SK-N-SH (cell line): ENCODE measurements at regions not wholly inside any gene's neighbourhood (a gene's known extent, or its start where the extent isn't known, plus 50 kb on each side); places are given as distances from the start of the nearest gene placed in this dataset.

ENCODE experiments used
- CTCF ChIA-PET: fragments of 300-600, 350-600 bp; formaldehyde crosslinking; extraction: SDS; loops from one replicate; lab custom pipeline; 2021; lab: Yijun Ruan, JAX
- POLR2A ChIA-PET: fragments of 350-600 bp; sonication (Branson Sonifier 250); formaldehyde crosslinking; extraction: SDS; loops from one replicate; lab custom pipeline; 2020; ENCODE audit warnings: antibody characterized with exemption, inconsistent platforms; lab: Yijun Ruan, JAX
- DNase-seq: peaks from one replicate; pipeline ENCODE4 v3.0.0; 2012
- H2AFZ ChIP-seq: fragments of 200-600 bp; sonication (generic); 2 replicates; pipeline ENCODE4 v1.8.1; 2016; ENCODE audit warnings: antibody characterized with exemption, mild to moderate bottlenecking, low read depth
- H3F3A ChIP-seq: fragments of 200-600 bp; sonication (generic); replicated peaks from 2 replicates; pipeline ENCODE3; 2016; ENCODE audit warnings: antibody characterized with exemption, mild to moderate bottlenecking; ENCODE audit not compliant: insufficient read depth
- H3K27ac ChIP-seq, 2 experiments: fragments of 200-500 bp in 1 of 2; fragments of 200-600 bp in 1 of 2; sonication (Bioruptor generic) in 1 of 2; sonication (generic), shearing (Covaris generic) in 1 of 2; 2 replicates each; pipeline versions ENCODE4 v1.5.1 to v1.6.1; 2014 to 2016; ENCODE audit warnings: low read depth in 2 of 2, inconsistent platforms in 1 of 2, low read length in 1 of 2, mild to moderate bottlenecking in 1 of 2, mixed read lengths in 1 of 2
- H3K27me3 ChIP-seq: fragments of 200-600 bp; sonication (generic), shearing (Covaris generic); 2 replicates; pipeline ENCODE4 v1.6.1; 2016; ENCODE audit warnings: mixed run types; ENCODE audit not compliant: insufficient read depth
- H3K36me3 ChIP-seq, 2 experiments: fragments of 200-500 bp in 1 of 2; fragments of 200-600 bp in 1 of 2; sonication (Bioruptor generic) in 1 of 2; sonication (generic) in 1 of 2; replicated peaks in 1 of 2; 2 replicates each; pipeline versions ENCODE3 to v1.5.1; 2014 to 2016; ENCODE audit warnings: low read length in 1 of 2, mild to moderate bottlenecking in 1 of 2; ENCODE audit not compliant: insufficient read depth in 2 of 2, control insufficient read depth in 1 of 2
- H3K4me1 ChIP-seq, 2 experiments: fragments of 200-500 bp in 1 of 2; fragments of 200-600 bp in 1 of 2; sonication (Bioruptor generic) in 1 of 2; sonication (generic), shearing (Covaris generic) in 1 of 2; 2 replicates each; pipeline versions ENCODE4 v1.5.1 to v1.6.1; 2014 to 2016; ENCODE audit warnings: low read depth in 1 of 2, low read length in 1 of 2, mixed run types in 1 of 2; ENCODE audit not compliant: insufficient read depth in 2 of 2, control insufficient read depth in 1 of 2
- H3K4me2 ChIP-seq: fragments of 200-600 bp; sonication (generic), shearing (Covaris generic); 2 replicates; pipeline ENCODE4 v1.6.1; 2017; ENCODE audit warnings: mixed run types
- H3K4me3 ChIP-seq, 2 experiments: fragments of 200-500 bp in 1 of 2; fragments of 200-600 bp in 1 of 2; sonication (Bioruptor generic) in 1 of 2; sonication (generic), shearing (Covaris generic) in 1 of 2; 2 replicates each; pipeline versions ENCODE4 v1.5.1 to v1.8.1; 2014 to 2016; ENCODE audit warnings: low read depth in 2 of 2, inconsistent platforms in 1 of 2, low read length in 1 of 2, mild to moderate bottlenecking in 1 of 2, mixed read lengths in 1 of 2, moderate library complexity in 1 of 2
- H3K79me2 ChIP-seq: fragments of 200-600 bp; sonication (generic); 2 replicates; pipeline ENCODE4 v1.8.1; 2017; ENCODE audit warnings: mild to moderate bottlenecking; ENCODE audit not compliant: insufficient read depth
- H3K9ac ChIP-seq: fragments of 200-600 bp; sonication (generic); 2 replicates; pipeline ENCODE4 v1.6.1; 2017; ENCODE audit warnings: mixed run types
- H3K9me2 ChIP-seq: fragments of 200-600 bp; sonication (generic); 2 replicates; pipeline ENCODE4 v1.6.1; 2017; ENCODE audit warnings: mixed run types
- H3K9me3 ChIP-seq: fragments of 200-600 bp; sonication (generic); 2 replicates; pipeline ENCODE4 v1.6.1; 2017; ENCODE audit warnings: mixed run types, mild to moderate bottlenecking, moderate library complexity
- H4K20me1 ChIP-seq: fragments of 200-600 bp; sonication (generic); 2 replicates; pipeline ENCODE4 v1.6.1; 2017; ENCODE audit warnings: mild to moderate bottlenecking, mixed run types; ENCODE audit not compliant: insufficient read depth
- CHD2 ChIP-seq: fragments of 150-350 bp; IDR thresholded peaks from 2 replicates; pipeline ENCODE4 v1.6.1; 2018; ENCODE audit warnings: low read length; ENCODE audit not compliant: partially characterized antibody
- ELF1 ChIP-seq: IDR thresholded peaks from 2 replicates; pipeline ENCODE4 v1.4.0; 2012
- EP300 ChIP-seq, 2 experiments: IDR thresholded peaks; 2 replicates each; pipeline versions ENCODE4 v1.4.0 to v1.6.1; 2012; ENCODE audit warnings: borderline replicate concordance in 1 of 2, low read depth in 1 of 2, low read length in 1 of 2
- EZH2phosphoT487 ChIP-seq: fragments of 200-600 bp; sonication (generic); IDR thresholded peaks from 2 replicates; pipeline ENCODE4 v1.6.1; 2017; ENCODE audit warnings: low read depth, mixed run types, mild to moderate bottlenecking, antibody characterized with exemption, moderate library complexity, borderline replicate concordance
- FOSL2 ChIP-seq: IDR thresholded peaks from 2 replicates; pipeline ENCODE4 v1.4.0; 2012; ENCODE audit warnings: low read depth, mild to moderate bottlenecking, moderate library complexity, borderline replicate concordance
- FOXM1 ChIP-seq: IDR thresholded peaks from 2 replicates; pipeline ENCODE4 v1.4.0; 2012; ENCODE audit warnings: low read depth, mild to moderate bottlenecking
- GATA2 ChIP-seq: sonication (generic); formaldehyde crosslinking; IDR thresholded peaks from 2 replicates; pipeline ENCODE4 v1.5.0; 2020; ENCODE audit warnings: mild to moderate bottlenecking, missing genetic modification reagents
- NFIC ChIP-seq: IDR thresholded peaks from 2 replicates; pipeline ENCODE4 v1.4.0; 2012; ENCODE audit warnings: borderline replicate concordance
- RAD21 ChIP-seq: IDR thresholded peaks from 2 replicates; pipeline ENCODE4 v1.6.1; 2012; ENCODE audit warnings: mild to moderate bottlenecking, low read length
- RCOR1 ChIP-seq: fragments of 150-350 bp; IDR thresholded peaks from 2 replicates; pipeline ENCODE4 v1.6.1; 2017; ENCODE audit warnings: antibody characterized with exemption, low read length
- RFX5 ChIP-seq: IDR thresholded peaks from 2 replicates; pipeline ENCODE4 v1.6.1; 2012; ENCODE audit warnings: mild to moderate bottlenecking, improper control_type of control experiment, low read length
- RXRA ChIP-seq: IDR thresholded peaks from 2 replicates; pipeline ENCODE4 v1.4.0; 2012; ENCODE audit warnings: low read depth, mild to moderate bottlenecking, borderline replicate concordance
- SIN3A ChIP-seq: IDR thresholded peaks from 2 replicates; pipeline ENCODE4 v1.6.1; 2012; ENCODE audit warnings: low read depth, mild to moderate bottlenecking, low read length, moderate library complexity, borderline replicate concordance
- SMC3 ChIP-seq: IDR thresholded peaks from 2 replicates; pipeline ENCODE4 v1.6.1; 2012; ENCODE audit warnings: low read depth, low read length, improper control_type of control experiment
- TAF1 ChIP-seq: IDR thresholded peaks from 2 replicates; pipeline ENCODE4 v1.6.1; 2012; ENCODE audit warnings: low read depth, mild to moderate bottlenecking, low read length, moderate library complexity, borderline replicate concordance
- WGBS: methylation state at CpG from one replicate; pipeline ENCODE4 v1.1.6; 2017; ENCODE audit warnings: low lambda C conversion rate; 5-methylcytosine and 5-hydroxymethylcytosine counted together
- TF ChIP-seq, protein P1 (sequence below): fragments of 200-600 bp; sonication (generic); IDR thresholded peaks from 2 replicates; pipeline ENCODE4 v1.6.1; 2017; ENCODE audit warnings: antibody characterized with exemption, mild to moderate bottlenecking, moderate library complexity
- TF ChIP-seq, protein P2 (sequence below): IDR thresholded peaks from 2 replicates; pipeline ENCODE4 v1.4.0; 2012; ENCODE audit warnings: low read depth
- TF ChIP-seq, protein P3 (sequence below): IDR thresholded peaks from 2 replicates; pipeline ENCODE4 v1.6.1; 2012; ENCODE audit warnings: mild to moderate bottlenecking, low read depth, low read length, moderate library complexity
- TF ChIP-seq, protein P4 (sequence below): IDR thresholded peaks from 2 replicates; pipeline ENCODE4 v1.4.0; 2012; ENCODE audit warnings: low read depth, borderline replicate concordance

DNA sequence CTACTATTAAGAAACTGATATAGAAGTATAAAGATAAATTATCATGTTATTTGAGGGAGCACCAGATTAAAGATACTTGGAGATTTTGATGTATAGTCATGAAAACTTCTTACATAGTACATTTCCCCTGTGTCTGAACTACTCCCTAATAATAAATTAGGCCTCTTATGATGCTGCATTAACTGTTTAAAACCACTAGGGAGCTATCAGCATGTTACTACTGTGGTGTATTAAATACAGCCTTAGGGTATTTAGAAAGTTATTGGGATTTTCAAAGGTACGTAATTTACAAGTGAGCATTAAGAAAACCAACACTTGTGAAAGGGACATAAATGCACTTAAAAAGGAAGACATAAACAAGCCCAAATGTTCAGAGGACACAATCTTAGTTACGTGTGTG is 714.0 kb downstream of the EPHA4 start:
- H3K27me3 ChIP-seq: no peaks in the 10 kb centered on the region
- ChIA-PET CTCF (no interaction called here), POLR2A (no interaction called here)
- H3K4me2 ChIP-seq: no peak overlapping the region
- no peaks in the 10 kb centered on the region for H3F3A ChIP-seq
- no peak for DNase-seq
- no peaks in the 10 kb centered on the region for H3K79me2 ChIP-seq
- H3K9ac ChIP-seq: no peak overlapping the region
- no peak overlapping the region for H3K27ac ChIP-seq
- 5% methylated on average over 2 of the region's 2 CpGs for WGBS
- no peaks in the 10 kb centered on the region for H3K4me1 ChIP-seq
- H3K9me2 ChIP-seq: no peaks in the 10 kb centered on the region
- H2AFZ ChIP-seq: no peak overlapping the region
- no peaks in the 10 kb centered on the region for H4K20me1 ChIP-seq
- TF ChIP-seq, protein P1, sequence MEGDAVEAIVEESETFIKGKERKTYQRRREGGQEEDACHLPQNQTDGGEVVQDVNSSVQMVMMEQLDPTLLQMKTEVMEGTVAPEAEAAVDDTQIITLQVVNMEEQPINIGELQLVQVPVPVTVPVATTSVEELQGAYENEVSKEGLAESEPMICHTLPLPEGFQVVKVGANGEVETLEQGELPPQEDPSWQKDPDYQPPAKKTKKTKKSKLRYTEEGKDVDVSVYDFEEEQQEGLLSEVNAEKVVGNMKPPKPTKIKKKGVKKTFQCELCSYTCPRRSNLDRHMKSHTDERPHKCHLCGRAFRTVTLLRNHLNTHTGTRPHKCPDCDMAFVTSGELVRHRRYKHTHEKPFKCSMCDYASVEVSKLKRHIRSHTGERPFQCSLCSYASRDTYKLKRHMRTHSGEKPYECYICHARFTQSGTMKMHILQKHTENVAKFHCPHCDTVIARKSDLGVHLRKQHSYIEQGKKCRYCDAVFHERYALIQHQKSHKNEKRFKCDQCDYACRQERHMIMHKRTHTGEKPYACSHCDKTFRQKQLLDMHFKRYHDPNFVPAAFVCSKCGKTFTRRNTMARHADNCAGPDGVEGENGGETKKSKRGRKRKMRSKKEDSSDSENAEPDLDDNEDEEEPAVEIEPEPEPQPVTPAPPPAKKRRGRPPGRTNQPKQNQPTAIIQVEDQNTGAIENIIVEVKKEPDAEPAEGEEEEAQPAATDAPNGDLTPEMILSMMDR: no peak
- TF ChIP-seq SIN3A (no peak), NFIC (no peak), SMC3 (no peak), FOXM1 (no peak), EP300 (IDR thresholded peaks at IDR 0.05; ENCODE audit: borderline replicate concordance in 1 of 2, low read depth in 1 of 2, low read length in 1 of 2) (no peak), RCOR1 (no peak), TAF1 (no peak), RFX5 (no peak), RXRA (no peak), EZH2phosphoT487 (no peak), ELF1 (no peak), RAD21 (no peak), FOSL2 (no peak), CHD2 (no peak), GATA2 (CRISPR knock-in tag) (no peak)
- TF ChIP-seq, protein P2, sequence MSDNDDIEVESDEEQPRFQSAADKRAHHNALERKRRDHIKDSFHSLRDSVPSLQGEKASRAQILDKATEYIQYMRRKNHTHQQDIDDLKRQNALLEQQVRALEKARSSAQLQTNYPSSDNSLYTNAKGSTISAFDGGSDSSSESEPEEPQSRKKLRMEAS: no peak
- TF ChIP-seq, protein P3, sequence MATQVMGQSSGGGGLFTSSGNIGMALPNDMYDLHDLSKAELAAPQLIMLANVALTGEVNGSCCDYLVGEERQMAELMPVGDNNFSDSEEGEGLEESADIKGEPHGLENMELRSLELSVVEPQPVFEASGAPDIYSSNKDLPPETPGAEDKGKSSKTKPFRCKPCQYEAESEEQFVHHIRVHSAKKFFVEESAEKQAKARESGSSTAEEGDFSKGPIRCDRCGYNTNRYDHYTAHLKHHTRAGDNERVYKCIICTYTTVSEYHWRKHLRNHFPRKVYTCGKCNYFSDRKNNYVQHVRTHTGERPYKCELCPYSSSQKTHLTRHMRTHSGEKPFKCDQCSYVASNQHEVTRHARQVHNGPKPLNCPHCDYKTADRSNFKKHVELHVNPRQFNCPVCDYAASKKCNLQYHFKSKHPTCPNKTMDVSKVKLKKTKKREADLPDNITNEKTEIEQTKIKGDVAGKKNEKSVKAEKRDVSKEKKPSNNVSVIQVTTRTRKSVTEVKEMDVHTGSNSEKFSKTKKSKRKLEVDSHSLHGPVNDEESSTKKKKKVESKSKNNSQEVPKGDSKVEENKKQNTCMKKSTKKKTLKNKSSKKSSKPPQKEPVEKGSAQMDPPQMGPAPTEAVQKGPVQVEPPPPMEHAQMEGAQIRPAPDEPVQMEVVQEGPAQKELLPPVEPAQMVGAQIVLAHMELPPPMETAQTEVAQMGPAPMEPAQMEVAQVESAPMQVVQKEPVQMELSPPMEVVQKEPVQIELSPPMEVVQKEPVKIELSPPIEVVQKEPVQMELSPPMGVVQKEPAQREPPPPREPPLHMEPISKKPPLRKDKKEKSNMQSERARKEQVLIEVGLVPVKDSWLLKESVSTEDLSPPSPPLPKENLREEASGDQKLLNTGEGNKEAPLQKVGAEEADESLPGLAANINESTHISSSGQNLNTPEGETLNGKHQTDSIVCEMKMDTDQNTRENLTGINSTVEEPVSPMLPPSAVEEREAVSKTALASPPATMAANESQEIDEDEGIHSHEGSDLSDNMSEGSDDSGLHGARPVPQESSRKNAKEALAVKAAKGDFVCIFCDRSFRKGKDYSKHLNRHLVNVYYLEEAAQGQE: no peak
- TF ChIP-seq, protein P4, sequence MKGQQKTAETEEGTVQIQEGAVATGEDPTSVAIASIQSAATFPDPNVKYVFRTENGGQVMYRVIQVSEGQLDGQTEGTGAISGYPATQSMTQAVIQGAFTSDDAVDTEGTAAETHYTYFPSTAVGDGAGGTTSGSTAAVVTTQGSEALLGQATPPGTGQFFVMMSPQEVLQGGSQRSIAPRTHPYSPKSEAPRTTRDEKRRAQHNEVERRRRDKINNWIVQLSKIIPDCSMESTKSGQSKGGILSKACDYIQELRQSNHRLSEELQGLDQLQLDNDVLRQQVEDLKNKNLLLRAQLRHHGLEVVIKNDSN: no peak
- H3K36me3 ChIP-seq: no peaks in the 10 kb centered on the region
- no peaks in the 10 kb centered on the region for H3K9me3 ChIP-seq
- H3K4me3 ChIP-seq: no peak overlapping the region
